WTC11 (cell line): ENCODE measurements at regions not wholly inside any gene's neighbourhood (a gene's known extent, or its start where the extent isn't known, plus 50 kb on each side); places are given as distances from the start of the nearest gene placed in this dataset.

Experiments used
- ATAC-seq: fragments of 200-7000 bp; cut with Tn5 transposase; 2 replicates; pipeline ENCODE4 v1.10.0; 2021; ENCODE audit warnings: mild to moderate bottlenecking, moderate library complexity
- CTCF ChIA-PET: fragments of 300-600 bp; sonication (Branson Sonifier 250); formaldehyde crosslinking; loops from one replicate; lab custom pipeline; 2021; ENCODE audit warnings: antibody characterized with exemption; lab: Charles Lee
- POLR2A ChIA-PET: fragments of 350-600 bp; sonication (Branson Sonifier 250); formaldehyde crosslinking; loops from one replicate; lab custom pipeline; 2021; ENCODE audit warnings: antibody characterized with exemption; lab: Charles Lee
- DNase-seq: peaks from one replicate; pipeline ENCODE4 v3.0.0; 2021; ENCODE audit warnings: low spot score
- H3K27ac Mint-ChIP-seq: 2 replicates; pipeline ENCODE4 v1.8.0; 2021; ENCODE audit warnings: mixed read lengths
- H3K27me3 Mint-ChIP-seq: 2 replicates; pipeline ENCODE4 v1.8.0; 2021; ENCODE audit warnings: low read depth, mild to moderate bottlenecking, moderate library complexity, mixed read lengths
- H3K36me3 Mint-ChIP-seq: 2 replicates; pipeline ENCODE4 v1.8.0; 2021; ENCODE audit warnings: mixed read lengths
- H3K4me1 Mint-ChIP-seq: 2 replicates; pipeline ENCODE4 v1.8.0; 2022; ENCODE audit warnings: mixed read lengths
- H3K4me3 Mint-ChIP-seq: 2 replicates; pipeline ENCODE4 v1.8.0; 2021; ENCODE audit warnings: mild to moderate bottlenecking, moderate library complexity, mixed read lengths
- H3K9me3 Mint-ChIP-seq: 2 replicates; pipeline ENCODE4 v1.8.0; 2021; ENCODE audit warnings: mixed read lengths
- ELF4 ChIP-seq: sonication (generic); formaldehyde crosslinking; IDR thresholded peaks from 2 replicates; pipeline ENCODE4 v1.8.1; 2022; ENCODE audit warnings: low read depth, mild to moderate bottlenecking, moderate library complexity, missing genetic modification reagents
- FOXK1 ChIP-seq: sonication (generic); formaldehyde crosslinking; IDR thresholded peaks from 2 replicates; pipeline ENCODE4 v1.8.0; 2022; ENCODE audit warnings: mild to moderate bottlenecking, moderate library complexity, missing genetic modification reagents
- HMGA2 ChIP-seq: fragments of 250-450 bp; sonication (Bioruptor Pico); IDR thresholded peaks from 2 replicates; pipeline ENCODE4 v1.4.0; 2021; ENCODE audit warnings: mild to moderate bottlenecking, moderate library complexity
- JAZF1 ChIP-seq: fragments of 250-450 bp; sonication (Bioruptor Pico); IDR thresholded peaks from 2 replicates; pipeline ENCODE4 v1.9.0; 2021; ENCODE audit warnings: moderate library complexity, mild to moderate bottlenecking, inconsistent platforms
- NFYB ChIP-seq: sonication (generic); formaldehyde crosslinking; conservative IDR thresholded peaks from 2 replicates; pipeline ENCODE4 v1.8.0; 2022; ENCODE audit warnings: low read depth, missing genetic modification reagents
- NR1H2 ChIP-seq: sonication (generic); formaldehyde crosslinking; IDR thresholded peaks from 2 replicates; pipeline ENCODE4 v1.9.0; 2021; ENCODE audit warnings: mild to moderate bottlenecking, moderate library complexity, missing genetic modification reagents
- NR3C1 ChIP-seq: sonication (generic); formaldehyde crosslinking; conservative IDR thresholded peaks from 2 replicates; pipeline ENCODE4 v1.8.1; 2023; ENCODE audit warnings: low read depth, mild to moderate bottlenecking, missing genetic modification reagents
- RORB ChIP-seq: fragments of 250-450 bp; sonication (Bioruptor Pico); IDR thresholded peaks from 2 replicates; pipeline ENCODE4 v1.9.0; 2021; ENCODE audit warnings: mild to moderate bottlenecking
- SOX15 ChIP-seq: fragments of 250-450 bp; sonication (Bioruptor Pico); IDR thresholded peaks from 2 replicates; pipeline ENCODE4 v1.9.0; 2021; ENCODE audit warnings: mild to moderate bottlenecking
- SP1 ChIP-seq: sonication (generic); formaldehyde crosslinking; conservative IDR thresholded peaks from 2 replicates; pipeline ENCODE4 v1.8.1; 2022; ENCODE audit warnings: missing genetic modification reagents
- ZNF219 ChIP-seq: sonication (generic); formaldehyde crosslinking; IDR thresholded peaks from 2 replicates; pipeline ENCODE4 v1.8.0; 2023; ENCODE audit warnings: missing genetic modification reagents, mild to moderate bottlenecking, borderline replicate concordance
- ZNF423 ChIP-seq: fragments of 250-450 bp; sonication (Bioruptor Pico); IDR thresholded peaks from 2 replicates; pipeline ENCODE4 v2.1.2; 2022; ENCODE audit warnings: mild to moderate bottlenecking, moderate library complexity
- TF ChIP-seq, protein P1 (sequence below): sonication (generic); formaldehyde crosslinking; IDR thresholded peaks from 2 replicates; pipeline ENCODE4 v1.8.1; 2022; ENCODE audit warnings: low read depth, missing genetic modification reagents, borderline replicate concordance
- TF ChIP-seq, protein P2 (sequence below): fragments of 250-450 bp; sonication (Bioruptor Pico); IDR thresholded peaks from 2 replicates; pipeline ENCODE4 v2.1.2; 2022; ENCODE audit warnings: mild to moderate bottlenecking, moderate library complexity
- TF ChIP-seq, protein P3 (sequence below): sonication (generic); formaldehyde crosslinking; IDR thresholded peaks from 2 replicates; pipeline ENCODE4 v1.8.0; 2022; ENCODE audit warnings: mild to moderate bottlenecking, missing genetic modification reagents
- TF ChIP-seq, protein P4 (sequence below): sonication (generic); formaldehyde crosslinking; IDR thresholded peaks from 2 replicates; pipeline ENCODE4 v1.8.0; 2023; ENCODE audit warnings: mild to moderate bottlenecking, missing genetic modification reagents
- TF ChIP-seq, protein P5 (sequence below): sonication (generic); formaldehyde crosslinking; IDR thresholded peaks from 2 replicates; pipeline ENCODE4 v1.8.1; 2023; ENCODE audit warnings: mild to moderate bottlenecking, missing genetic modification reagents, borderline replicate concordance
- TF ChIP-seq, protein P6 (sequence below): sonication (generic); formaldehyde crosslinking; IDR thresholded peaks from 2 replicates; pipeline ENCODE4 v1.8.1; 2022; ENCODE audit warnings: mild to moderate bottlenecking, moderate library complexity, missing genetic modification reagents

DNA sequence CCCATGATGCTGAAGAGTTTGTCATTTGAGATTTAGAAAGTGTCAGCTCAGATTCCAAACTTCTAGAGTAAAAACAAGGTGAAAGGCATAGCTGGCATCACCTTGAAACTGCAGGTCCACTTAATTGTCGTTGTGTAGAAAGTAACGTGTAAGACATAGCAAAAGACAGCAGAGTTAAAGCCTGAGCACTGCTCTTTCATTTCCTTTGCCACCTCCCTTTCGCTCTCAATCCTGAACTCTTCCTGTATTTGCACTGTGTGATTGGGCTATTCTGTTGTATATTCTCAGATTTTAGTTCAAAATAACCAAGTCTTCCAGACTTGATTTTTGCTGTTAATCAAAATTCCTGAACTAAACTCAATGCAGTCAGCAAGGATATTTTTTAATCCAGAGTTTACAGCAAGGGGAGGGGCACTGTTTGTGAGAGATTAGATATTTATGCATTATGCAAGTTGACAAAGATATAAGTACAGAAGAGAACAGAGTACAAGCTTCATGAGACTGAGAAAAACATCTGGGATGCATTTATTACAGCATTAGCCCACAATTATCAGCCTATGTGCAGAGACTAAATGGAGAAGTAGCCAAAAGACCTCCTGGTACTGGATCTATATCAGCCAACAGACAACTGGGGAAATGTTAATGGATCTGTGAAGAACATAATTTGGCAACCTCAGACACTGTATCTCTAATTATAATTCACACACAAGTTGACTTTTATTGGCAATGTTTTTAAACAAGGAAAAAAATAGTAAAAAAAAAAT lies 328.6 kb downstream of the SUCLA2 start (continued):
- TF ChIP-seq, protein P1, sequence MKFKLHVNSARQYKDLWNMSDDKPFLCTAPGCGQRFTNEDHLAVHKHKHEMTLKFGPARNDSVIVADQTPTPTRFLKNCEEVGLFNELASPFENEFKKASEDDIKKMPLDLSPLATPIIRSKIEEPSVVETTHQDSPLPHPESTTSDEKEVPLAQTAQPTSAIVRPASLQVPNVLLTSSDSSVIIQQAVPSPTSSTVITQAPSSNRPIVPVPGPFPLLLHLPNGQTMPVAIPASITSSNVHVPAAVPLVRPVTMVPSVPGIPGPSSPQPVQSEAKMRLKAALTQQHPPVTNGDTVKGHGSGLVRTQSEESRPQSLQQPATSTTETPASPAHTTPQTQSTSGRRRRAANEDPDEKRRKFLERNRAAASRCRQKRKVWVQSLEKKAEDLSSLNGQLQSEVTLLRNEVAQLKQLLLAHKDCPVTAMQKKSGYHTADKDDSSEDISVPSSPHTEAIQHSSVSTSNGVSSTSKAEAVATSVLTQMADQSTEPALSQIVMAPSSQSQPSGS (CRISPR knock-in tag) = no peak
- TF ChIP-seq ZNF423 (CRISPR knock-in tag) (no peak), FOXK1 (CRISPR knock-in tag) (no peak)

DNA sequence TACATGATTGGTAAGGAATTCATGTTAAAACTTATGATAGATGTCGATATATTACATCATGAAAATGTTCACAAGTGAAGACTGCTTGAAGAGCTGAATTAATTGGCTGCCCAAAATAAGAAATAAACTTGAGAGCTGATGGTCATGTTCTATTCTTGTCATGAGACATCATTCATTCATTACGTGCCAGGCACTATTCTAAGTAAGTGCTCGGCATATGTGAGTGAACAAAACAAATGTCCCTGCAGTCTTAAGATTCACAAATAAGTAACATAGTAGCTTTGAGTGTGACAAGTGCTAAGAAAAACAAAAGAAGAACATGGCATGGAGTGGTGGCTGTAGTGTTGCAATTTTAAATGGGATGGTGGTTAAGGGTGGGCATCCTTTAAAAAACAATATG lies 329.3 kb downstream of the SUCLA2 start:
- no peaks in the 10 kb centered on the region for H3K27me3 Mint-ChIP-seq
- ChIA-PET CTCF (no interaction called here), POLR2A (interaction anchor here (0.7 kb wide), 1 partner anchor 50 kb away, joined by 3 read pairs; no protein-coding TSS in a partner anchor)
- TF ChIP-seq, protein P2, sequence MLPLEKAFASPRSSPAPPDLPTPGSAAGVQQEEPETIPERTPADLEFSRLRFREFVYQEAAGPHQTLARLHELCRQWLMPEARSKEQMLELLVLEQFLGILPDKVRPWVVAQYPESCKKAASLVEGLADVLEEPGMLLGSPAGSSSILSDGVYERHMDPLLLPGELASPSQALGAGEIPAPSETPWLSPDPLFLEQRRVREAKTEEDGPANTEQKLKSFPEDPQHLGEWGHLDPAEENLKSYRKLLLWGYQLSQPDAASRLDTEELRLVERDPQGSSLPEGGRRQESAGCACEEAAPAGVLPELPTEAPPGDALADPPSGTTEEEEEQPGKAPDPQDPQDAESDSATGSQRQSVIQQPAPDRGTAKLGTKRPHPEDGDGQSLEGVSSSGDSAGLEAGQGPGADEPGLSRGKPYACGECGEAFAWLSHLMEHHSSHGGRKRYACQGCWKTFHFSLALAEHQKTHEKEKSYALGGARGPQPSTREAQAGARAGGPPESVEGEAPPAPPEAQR (CRISPR knock-in tag) = no peak
- no peak for TF ChIP-seq RORB (CRISPR knock-in tag)
- TF ChIP-seq ZNF219 (CRISPR knock-in tag) = no peak
- TF ChIP-seq HMGA2 = no peak
- TF ChIP-seq, protein P3, sequence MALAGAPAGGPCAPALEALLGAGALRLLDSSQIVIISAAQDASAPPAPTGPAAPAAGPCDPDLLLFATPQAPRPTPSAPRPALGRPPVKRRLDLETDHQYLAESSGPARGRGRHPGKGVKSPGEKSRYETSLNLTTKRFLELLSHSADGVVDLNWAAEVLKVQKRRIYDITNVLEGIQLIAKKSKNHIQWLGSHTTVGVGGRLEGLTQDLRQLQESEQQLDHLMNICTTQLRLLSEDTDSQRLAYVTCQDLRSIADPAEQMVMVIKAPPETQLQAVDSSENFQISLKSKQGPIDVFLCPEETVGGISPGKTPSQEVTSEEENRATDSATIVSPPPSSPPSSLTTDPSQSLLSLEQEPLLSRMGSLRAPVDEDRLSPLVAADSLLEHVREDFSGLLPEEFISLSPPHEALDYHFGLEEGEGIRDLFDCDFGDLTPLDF (CRISPR knock-in tag) = no peak
- TF ChIP-seq SP1 (CRISPR knock-in tag) = no peak
- no peak for TF ChIP-seq ELF4 (CRISPR knock-in tag)
- TF ChIP-seq SOX15 (CRISPR knock-in tag) = no peak
- TF ChIP-seq, protein P4, sequence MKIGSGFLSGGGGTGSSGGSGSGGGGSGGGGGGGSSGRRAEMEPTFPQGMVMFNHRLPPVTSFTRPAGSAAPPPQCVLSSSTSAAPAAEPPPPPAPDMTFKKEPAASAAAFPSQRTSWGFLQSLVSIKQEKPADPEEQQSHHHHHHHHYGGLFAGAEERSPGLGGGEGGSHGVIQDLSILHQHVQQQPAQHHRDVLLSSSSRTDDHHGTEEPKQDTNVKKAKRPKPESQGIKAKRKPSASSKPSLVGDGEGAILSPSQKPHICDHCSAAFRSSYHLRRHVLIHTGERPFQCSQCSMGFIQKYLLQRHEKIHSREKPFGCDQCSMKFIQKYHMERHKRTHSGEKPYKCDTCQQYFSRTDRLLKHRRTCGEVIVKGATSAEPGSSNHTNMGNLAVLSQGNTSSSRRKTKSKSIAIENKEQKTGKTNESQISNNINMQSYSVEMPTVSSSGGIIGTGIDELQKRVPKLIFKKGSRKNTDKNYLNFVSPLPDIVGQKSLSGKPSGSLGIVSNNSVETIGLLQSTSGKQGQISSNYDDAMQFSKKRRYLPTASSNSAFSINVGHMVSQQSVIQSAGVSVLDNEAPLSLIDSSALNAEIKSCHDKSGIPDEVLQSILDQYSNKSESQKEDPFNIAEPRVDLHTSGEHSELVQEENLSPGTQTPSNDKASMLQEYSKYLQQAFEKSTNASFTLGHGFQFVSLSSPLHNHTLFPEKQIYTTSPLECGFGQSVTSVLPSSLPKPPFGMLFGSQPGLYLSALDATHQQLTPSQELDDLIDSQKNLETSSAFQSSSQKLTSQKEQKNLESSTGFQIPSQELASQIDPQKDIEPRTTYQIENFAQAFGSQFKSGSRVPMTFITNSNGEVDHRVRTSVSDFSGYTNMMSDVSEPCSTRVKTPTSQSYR (CRISPR knock-in tag) = no peak
- no peak for TF ChIP-seq NR1H2
- TF ChIP-seq JAZF1 (CRISPR knock-in tag) = no peak
- TF ChIP-seq, protein P5, sequence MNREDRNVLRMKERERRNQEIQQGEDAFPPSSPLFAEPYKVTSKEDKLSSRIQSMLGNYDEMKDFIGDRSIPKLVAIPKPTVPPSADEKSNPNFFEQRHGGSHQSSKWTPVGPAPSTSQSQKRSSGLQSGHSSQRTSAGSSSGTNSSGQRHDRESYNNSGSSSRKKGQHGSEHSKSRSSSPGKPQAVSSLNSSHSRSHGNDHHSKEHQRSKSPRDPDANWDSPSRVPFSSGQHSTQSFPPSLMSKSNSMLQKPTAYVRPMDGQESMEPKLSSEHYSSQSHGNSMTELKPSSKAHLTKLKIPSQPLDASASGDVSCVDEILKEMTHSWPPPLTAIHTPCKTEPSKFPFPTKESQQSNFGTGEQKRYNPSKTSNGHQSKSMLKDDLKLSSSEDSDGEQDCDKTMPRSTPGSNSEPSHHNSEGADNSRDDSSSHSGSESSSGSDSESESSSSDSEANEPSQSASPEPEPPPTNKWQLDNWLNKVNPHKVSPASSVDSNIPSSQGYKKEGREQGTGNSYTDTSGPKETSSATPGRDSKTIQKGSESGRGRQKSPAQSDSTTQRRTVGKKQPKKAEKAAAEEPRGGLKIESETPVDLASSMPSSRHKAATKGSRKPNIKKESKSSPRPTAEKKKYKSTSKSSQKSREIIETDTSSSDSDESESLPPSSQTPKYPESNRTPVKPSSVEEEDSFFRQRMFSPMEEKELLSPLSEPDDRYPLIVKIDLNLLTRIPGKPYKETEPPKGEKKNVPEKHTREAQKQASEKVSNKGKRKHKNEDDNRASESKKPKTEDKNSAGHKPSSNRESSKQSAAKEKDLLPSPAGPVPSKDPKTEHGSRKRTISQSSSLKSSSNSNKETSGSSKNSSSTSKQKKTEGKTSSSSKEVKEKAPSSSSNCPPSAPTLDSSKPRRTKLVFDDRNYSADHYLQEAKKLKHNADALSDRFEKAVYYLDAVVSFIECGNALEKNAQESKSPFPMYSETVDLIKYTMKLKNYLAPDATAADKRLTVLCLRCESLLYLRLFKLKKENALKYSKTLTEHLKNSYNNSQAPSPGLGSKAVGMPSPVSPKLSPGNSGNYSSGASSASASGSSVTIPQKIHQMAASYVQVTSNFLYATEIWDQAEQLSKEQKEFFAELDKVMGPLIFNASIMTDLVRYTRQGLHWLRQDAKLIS (CRISPR knock-in tag) = no peak
- TF ChIP-seq NFYB (CRISPR knock-in tag) = no peak
- TF ChIP-seq NR3C1 (CRISPR knock-in tag) = no peak
- TF ChIP-seq, protein P6, sequence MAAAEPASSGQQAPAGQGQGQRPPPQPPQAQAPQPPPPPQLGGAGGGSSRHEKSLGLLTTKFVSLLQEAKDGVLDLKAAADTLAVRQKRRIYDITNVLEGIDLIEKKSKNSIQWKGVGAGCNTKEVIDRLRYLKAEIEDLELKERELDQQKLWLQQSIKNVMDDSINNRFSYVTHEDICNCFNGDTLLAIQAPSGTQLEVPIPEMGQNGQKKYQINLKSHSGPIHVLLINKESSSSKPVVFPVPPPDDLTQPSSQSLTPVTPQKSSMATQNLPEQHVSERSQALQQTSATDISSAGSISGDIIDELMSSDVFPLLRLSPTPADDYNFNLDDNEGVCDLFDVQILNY = no peak
- ATAC-seq (no peak), DNase-seq (no peak)
- no peak overlapping the region for H3K27ac Mint-ChIP-seq
- H3K9me3 Mint-ChIP-seq = peaks cover 4% of the 10 kb centered on the region; the same call in 1 of the 2 replicates
- no peaks in the 10 kb centered on the region for H3K36me3 Mint-ChIP-seq
- H3K4me3 Mint-ChIP-seq = no peak overlapping the region
- peaks cover 5% of the 10 kb centered on the region for H3K4me1 Mint-ChIP-seq
